ENCODE measurements at regions not wholly inside any gene's neighbourhood (a gene's known extent, or its start where the extent isn't known, plus 50 kb on each side); places are given as distances from the start of the nearest gene placed in this dataset.
A peak's percentile ranks its signal among the peaks of the same experiment; 100 is the strongest.

DNA sequence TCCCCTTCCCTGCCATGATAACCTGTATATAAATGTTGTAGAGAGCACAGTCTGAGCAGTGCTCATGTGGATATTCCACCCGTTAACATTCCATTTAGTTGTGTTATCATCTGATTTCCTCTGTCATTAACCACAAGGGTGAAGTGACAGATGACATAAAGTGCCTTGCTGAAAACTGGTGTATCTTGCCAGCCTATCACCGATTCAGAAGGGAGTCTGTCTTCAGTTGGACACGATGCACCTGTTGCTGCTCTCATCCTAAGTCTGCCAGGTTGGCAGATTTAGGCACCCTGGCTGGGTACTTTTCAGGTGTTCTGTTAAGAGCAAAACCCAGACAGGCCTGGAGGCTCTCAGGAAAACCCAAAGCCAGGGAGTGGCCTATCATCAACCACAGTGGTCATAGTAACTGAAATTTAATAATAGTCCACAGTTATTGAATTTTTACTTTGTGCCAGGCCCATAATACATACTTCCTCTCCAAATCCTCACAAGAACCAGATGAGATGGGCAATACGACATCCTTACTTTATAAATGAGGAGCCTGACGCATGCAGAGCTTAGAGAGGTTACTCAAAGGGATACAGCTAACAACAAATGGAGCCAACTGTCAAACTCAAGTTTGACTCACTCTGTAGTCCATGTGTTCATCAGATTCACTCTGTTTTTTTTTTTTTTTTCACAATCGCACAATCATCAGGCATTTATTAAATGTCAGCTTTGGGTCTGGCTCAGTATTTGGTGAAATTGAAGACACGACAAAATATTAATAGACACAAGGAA lies 100.7 kb upstream of the SPRY4 start:
- peak overlapping the region in 1 of 3 donors; percentile 60 for H3K27ac ChIP-seq (ENCODE audit: low read depth in 1 of 3, low read length in 2 of 3)
- no peak for DNase-seq
- no peaks in the 10 kb centered on the region for H3K36me3 ChIP-seq (ENCODE audit: control insufficient read depth in 3 of 3, insufficient read depth in 2 of 3, low read depth in 1 of 3, low read length in 3 of 3)
- H3K9me3 ChIP-seq (ENCODE audit: control insufficient read depth in 2 of 2, insufficient read depth in 1 of 2, low read depth in 1 of 2, low read length in 1 of 2) = no peaks in the 10 kb centered on the region
- FAIRE-seq = no peak
- H3K4me3 ChIP-seq (ENCODE audit: low read depth in 1 of 3, low read length in 3 of 3) = no peak overlapping the region
- WGBS, 3 donors = 86 to 93% (median 91%) methylated on average over 7 of the region's 7 CpGs
- H3K4me1 ChIP-seq (ENCODE audit: control insufficient read depth in 3 of 3, insufficient read depth in 2 of 3, low read depth in 1 of 3, low read length in 2 of 3) = peaks cover 5 to 21% (median 11%) of the 10 kb centered on the region in 3 donors
- no peaks in the 10 kb centered on the region for H3K27me3 ChIP-seq (ENCODE audit: control insufficient read depth in 3 of 3, insufficient read depth in 3 of 3, low read length in 3 of 3)

DNA sequence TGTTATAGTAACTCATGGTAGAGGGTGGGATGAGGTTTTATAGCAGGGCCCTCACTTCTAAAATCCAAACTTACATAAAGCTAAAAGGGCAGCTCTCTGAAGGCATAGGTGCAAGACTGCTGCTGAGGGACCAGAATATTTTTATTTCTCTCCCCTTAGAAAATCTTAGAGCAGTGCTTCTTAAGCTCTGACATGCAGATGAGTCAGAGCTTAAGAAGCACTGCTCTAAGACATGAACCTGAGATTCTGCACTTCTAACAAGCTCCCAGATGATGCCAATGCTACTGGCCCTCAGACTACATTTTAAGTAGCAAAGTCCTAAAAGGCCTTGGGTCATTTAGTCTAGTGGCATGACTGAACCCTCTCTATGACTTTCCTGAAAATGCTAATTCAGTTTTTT lies 97.6 kb upstream of the SPRY4 start:
- FAIRE-seq = no peak
- no peak for DNase-seq
- Histone ChIP-seq H3K27ac (ENCODE audit: low read depth in 1 of 3, low read length in 2 of 3) (no peak overlapping the region), H3K36me3 (ENCODE audit: control insufficient read depth in 3 of 3, insufficient read depth in 2 of 3, low read depth in 1 of 3, low read length in 3 of 3) (no peaks in the 10 kb centered on the region), H3K27me3 (ENCODE audit: control insufficient read depth in 3 of 3, insufficient read depth in 3 of 3, low read length in 3 of 3) (no peaks in the 10 kb centered on the region), H3K4me1 (ENCODE audit: control insufficient read depth in 3 of 3, insufficient read depth in 2 of 3, low read depth in 1 of 3, low read length in 2 of 3) (peaks cover 4 to 29% (median 11%) of the 10 kb centered on the region in 3 donors), H3K9me3 (ENCODE audit: control insufficient read depth in 2 of 2, insufficient read depth in 1 of 2, low read depth in 1 of 2, low read length in 1 of 2) (no peaks in the 10 kb centered on the region), H3K4me3 (ENCODE audit: low read depth in 1 of 3, low read length in 3 of 3) (no peak overlapping the region)

DNA sequence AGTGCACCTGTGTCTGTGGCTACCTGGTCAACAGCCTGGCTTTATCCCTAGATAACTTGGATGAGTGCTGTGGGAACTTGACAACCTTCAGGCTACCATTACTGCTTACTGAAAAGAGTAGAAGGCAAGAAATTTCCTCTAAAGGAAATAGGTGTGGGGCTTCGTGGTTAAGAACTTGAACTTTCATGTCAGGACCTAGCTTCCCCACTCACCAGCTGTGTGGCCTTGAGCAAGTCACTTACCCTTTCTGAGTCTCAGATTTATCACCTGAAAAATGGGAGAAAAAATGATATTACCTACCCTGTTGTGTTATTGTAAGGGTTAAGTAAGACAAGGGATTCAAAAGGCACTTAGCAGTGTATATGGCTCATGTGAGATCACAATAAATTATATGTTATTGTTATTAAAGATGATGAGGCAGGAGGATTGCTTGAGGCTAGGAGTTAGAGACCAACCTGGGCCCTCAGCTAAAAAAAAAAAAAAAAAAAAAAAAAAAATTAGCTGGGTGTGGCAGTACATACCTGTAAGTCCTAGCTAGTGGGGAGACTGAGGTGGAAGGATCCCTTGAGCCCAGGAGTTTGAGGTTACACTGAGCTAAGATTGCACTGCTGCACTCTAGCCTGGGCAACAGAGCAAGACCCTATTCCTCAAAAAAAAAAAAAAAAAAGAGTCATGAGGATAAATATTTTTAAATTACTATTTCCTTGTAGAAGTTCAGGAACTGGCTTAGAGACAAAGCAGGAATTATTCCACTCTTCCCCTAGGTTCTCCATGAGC lies 97.0 kb upstream of the SPRY4 start:
- Histone ChIP-seq H3K9me3 (ENCODE audit: control insufficient read depth in 2 of 2, insufficient read depth in 1 of 2, low read depth in 1 of 2, low read length in 1 of 2) (no peaks in the 10 kb centered on the region), H3K27ac (ENCODE audit: low read depth in 1 of 3, low read length in 2 of 3) (peak overlapping the region in 2 of 3 donors; percentile 0 to 61)
- 31 to 58% (median 47%) methylated on average over 1 of the region's 1 CpG for WGBS, 3 donors

DNA sequence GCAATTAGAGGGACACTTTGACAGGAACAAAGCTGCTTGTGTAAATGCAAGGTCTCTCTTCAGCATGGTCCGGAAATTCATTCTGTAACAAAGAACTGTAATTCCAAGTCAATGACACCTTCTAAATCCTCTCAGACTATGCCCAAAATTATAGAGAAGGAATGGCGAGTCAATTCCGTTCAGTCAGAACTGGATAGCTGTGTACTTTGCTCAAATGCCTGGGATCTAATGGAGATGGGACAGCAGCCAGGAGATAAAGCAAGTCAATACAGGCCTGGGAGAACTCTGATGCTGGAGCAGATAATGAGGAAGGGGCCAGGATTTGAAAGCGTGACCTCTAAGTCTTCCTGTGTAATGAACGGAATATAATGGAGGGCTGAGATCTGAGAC lies 96.4 kb upstream of the SPRY4 start:
- 18 to 60% (median 26%) methylated on average over 5 of the region's 5 CpGs for WGBS, 3 donors
- peak; percentile 69 to 82 for DNase-seq
- no peak for FAIRE-seq
- Histone ChIP-seq H3K4me3 (ENCODE audit: low read depth in 1 of 3, low read length in 3 of 3) (no peak overlapping the region), H3K9me3 (ENCODE audit: control insufficient read depth in 2 of 2, insufficient read depth in 1 of 2, low read depth in 1 of 2, low read length in 1 of 2) (no peaks in the 10 kb centered on the region), H3K27ac (ENCODE audit: low read depth in 1 of 3, low read length in 2 of 3) (peak overlapping the region in 2 of 3 donors; percentile 0 to 61), H3K27me3 (ENCODE audit: control insufficient read depth in 3 of 3, insufficient read depth in 3 of 3, low read length in 3 of 3) (no peaks in the 10 kb centered on the region), H3K36me3 (ENCODE audit: control insufficient read depth in 3 of 3, insufficient read depth in 2 of 3, low read depth in 1 of 3, low read length in 3 of 3) (no peaks in the 10 kb centered on the region), H3K4me1 (ENCODE audit: control insufficient read depth in 3 of 3, insufficient read depth in 2 of 3, low read depth in 1 of 3, low read length in 2 of 3) (peaks cover 4 to 29% (median 11%) of the 10 kb centered on the region in 3 donors)

More for the DNA sequence above, 97.0 kb upstream of the SPRY4 start:
- Histone ChIP-seq H3K4me3 (ENCODE audit: low read depth in 1 of 3, low read length in 3 of 3) (no peak overlapping the region), H3K36me3 (ENCODE audit: control insufficient read depth in 3 of 3, insufficient read depth in 2 of 3, low read depth in 1 of 3, low read length in 3 of 3) (no peaks in the 10 kb centered on the region), H3K27me3 (ENCODE audit: control insufficient read depth in 3 of 3, insufficient read depth in 3 of 3, low read length in 3 of 3) (no peaks in the 10 kb centered on the region), H3K4me1 (ENCODE audit: control insufficient read depth in 3 of 3, insufficient read depth in 2 of 3, low read depth in 1 of 3, low read length in 2 of 3) (peaks cover 4 to 29% (median 11%) of the 10 kb centered on the region in 3 donors)
- DNase-seq (no peak), FAIRE-seq (no peak)

DNA sequence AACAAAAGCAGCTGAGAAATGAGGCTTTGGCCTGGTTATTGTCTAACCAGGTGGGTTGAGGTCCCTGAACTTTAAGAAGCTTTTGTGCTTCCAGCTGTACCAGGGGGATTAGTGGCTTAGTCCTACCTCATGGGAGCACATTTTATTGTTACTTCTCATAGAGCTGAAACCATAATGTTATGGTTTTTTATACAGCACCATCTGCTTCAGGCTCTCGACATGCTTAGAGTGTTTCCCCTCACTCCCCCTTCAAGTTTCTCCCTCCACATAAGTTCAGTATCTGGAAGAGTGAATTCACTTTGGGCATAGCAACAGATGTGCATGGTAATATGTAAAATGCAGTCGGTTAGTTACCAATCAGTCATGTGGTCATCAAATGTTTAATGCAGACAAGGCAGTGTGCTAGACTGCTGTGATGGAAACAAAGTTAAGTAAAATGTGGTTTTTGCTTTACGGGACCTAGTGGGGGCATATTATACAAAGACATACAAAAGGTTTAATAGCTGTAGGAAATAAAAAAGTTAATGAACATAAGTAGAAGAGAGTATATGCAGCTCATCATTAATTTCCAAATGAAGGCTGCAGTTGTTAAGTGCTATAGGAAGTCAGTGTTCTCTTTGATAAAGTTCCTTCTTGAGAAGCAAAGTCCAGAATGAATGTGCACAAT lies 95.9 kb upstream of the SPRY4 start:
- Histone ChIP-seq H3K27ac (ENCODE audit: low read depth in 1 of 3, low read length in 2 of 3) (peak overlapping the region in 2 of 3 donors; percentile 17 to 57), H3K27me3 (ENCODE audit: control insufficient read depth in 3 of 3, insufficient read depth in 3 of 3, low read length in 3 of 3) (no peaks in the 10 kb centered on the region), H3K4me1 (ENCODE audit: control insufficient read depth in 3 of 3, insufficient read depth in 2 of 3, low read depth in 1 of 3, low read length in 2 of 3) (peaks cover 4 to 29% (median 11%) of the 10 kb centered on the region in 3 donors), H3K4me3 (ENCODE audit: low read depth in 1 of 3, low read length in 3 of 3) (no peak overlapping the region), H3K9me3 (ENCODE audit: control insufficient read depth in 2 of 2, insufficient read depth in 1 of 2, low read depth in 1 of 2, low read length in 1 of 2) (no peaks in the 10 kb centered on the region), H3K36me3 (ENCODE audit: control insufficient read depth in 3 of 3, insufficient read depth in 2 of 3, low read depth in 1 of 3, low read length in 3 of 3) (no peaks in the 10 kb centered on the region)
- DNase-seq = no peak
- no peak for FAIRE-seq
- 27 to 40% (median 32%) methylated on average over 3 of the region's 3 CpGs for WGBS, 3 donors

DNA sequence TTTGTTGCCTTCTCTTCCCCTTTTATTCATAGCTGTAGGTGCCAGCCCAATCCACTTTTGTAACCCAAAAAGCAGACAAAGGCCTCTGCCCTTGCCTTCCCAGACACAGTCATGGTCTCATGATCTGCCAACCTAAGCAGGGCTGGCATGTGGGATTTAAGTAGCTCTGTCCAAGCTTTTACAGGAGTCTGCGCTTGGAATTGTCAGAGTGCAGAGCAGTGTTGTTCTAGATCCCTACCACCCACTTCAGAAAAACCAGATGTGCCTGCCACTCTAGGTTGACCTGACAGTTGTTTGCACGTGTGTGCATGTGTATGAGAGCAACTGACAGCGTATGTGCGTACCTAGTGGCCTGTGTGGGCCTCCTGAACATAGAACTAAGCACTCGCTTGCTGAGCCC lies 87.8 kb upstream of the SPRY4 start:
- Histone ChIP-seq H3K9me3 (ENCODE audit: control insufficient read depth in 2 of 2, insufficient read depth in 1 of 2, low read depth in 1 of 2, low read length in 1 of 2) (no peaks in the 10 kb centered on the region), H3K27me3 (ENCODE audit: control insufficient read depth in 3 of 3, insufficient read depth in 3 of 3, low read length in 3 of 3) (no peaks in the 10 kb centered on the region), H3K4me1 (ENCODE audit: control insufficient read depth in 3 of 3, insufficient read depth in 2 of 3, low read depth in 1 of 3, low read length in 2 of 3) (no peaks in the 10 kb centered on the region), H3K4me3 (ENCODE audit: low read depth in 1 of 3, low read length in 3 of 3) (no peak overlapping the region), H3K36me3 (ENCODE audit: control insufficient read depth in 3 of 3, insufficient read depth in 2 of 3, low read depth in 1 of 3, low read length in 3 of 3) (peaks cover 0 to 2% (median 0%) of the 10 kb centered on the region in 3 donors), H3K27ac (ENCODE audit: low read depth in 1 of 3, low read length in 2 of 3) (no peak overlapping the region)
- DNase-seq (no peak), FAIRE-seq (no peak)
- WGBS, 3 donors = 91 to 94% (median 91%) methylated on average over 5 of the region's 5 CpGs

DNA sequence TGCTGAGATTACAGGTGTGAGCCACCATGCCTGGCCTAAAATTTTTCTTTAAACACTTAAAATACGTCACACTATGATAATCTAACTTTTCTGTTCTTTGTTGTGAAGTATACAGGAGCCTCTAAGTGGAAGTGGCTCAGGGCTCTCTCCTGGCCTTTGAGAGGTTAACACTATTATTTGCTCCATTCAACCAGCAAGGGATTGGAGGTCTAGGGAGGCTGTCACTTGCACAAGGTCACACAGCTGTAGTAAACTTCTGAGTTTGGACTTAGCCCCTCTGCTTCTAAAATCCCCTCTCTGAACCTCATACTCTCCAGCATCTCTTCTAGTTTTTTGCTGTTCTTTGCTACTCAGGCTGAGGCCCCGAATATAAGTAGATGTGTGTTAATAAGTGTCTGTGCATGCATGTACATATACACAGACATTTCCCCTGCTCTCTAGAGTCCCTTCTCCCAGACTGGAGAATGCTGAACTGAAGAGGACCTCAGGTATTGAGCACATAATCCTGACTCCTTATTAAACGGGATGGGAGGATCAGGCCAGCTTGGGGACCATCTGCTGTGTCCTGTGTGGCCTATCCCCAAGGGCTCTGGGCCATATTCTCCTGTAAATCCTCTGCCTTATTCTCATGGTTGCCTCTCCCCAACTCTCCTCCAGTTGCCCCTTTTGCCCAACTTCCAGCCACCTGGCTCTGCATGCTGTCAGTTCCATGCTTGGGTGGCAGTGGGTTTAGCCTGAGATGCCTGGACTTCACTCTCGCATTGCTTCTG lies 87.0 kb upstream of the SPRY4 start:
- Histone ChIP-seq H3K36me3 (ENCODE audit: control insufficient read depth in 3 of 3, insufficient read depth in 2 of 3, low read depth in 1 of 3, low read length in 3 of 3) (peaks cover 0 to 2% (median 0%) of the 10 kb centered on the region in 3 donors), H3K4me1 (ENCODE audit: control insufficient read depth in 3 of 3, insufficient read depth in 2 of 3, low read depth in 1 of 3, low read length in 2 of 3) (no peaks in the 10 kb centered on the region), H3K27ac (ENCODE audit: low read depth in 1 of 3, low read length in 2 of 3) (no peak overlapping the region), H3K27me3 (ENCODE audit: control insufficient read depth in 3 of 3, insufficient read depth in 3 of 3, low read length in 3 of 3) (no peaks in the 10 kb centered on the region), H3K4me3 (ENCODE audit: low read depth in 1 of 3, low read length in 3 of 3) (no peak overlapping the region), H3K9me3 (ENCODE audit: control insufficient read depth in 2 of 2, insufficient read depth in 1 of 2, low read depth in 1 of 2, low read length in 1 of 2) (no peaks in the 10 kb centered on the region)
- FAIRE-seq (no peak), DNase-seq (no peak)
- 77 to 90% (median 85%) methylated on average over 4 of the region's 4 CpGs for WGBS, 3 donors

DNA sequence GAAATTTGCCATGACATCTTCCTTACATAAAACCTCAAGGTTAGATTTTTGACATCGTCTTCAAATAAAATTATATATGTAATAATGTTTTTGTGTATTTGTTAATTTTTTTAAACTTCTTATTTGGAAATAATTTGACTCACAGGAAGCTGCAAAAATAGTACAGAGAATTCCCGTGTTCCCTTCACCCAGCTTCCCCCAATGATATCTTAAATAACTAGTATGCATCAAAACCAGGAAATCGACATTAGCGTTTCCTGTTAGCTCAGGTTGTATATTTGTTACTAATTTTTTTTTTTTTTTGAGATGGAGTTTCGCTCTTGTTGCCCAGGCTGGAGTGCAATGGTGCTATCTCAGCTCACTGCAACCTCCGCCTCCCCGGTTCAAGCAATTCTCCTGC lies 86.3 kb upstream of the SPRY4 start:
- FAIRE-seq = no peak
- WGBS, 3 donors = 90 to 94% (median 93%) methylated on average over 7 of the region's 7 CpGs
- H3K4me3 ChIP-seq (ENCODE audit: low read depth in 1 of 3, low read length in 3 of 3) = no peak overlapping the region
- no peak for DNase-seq
- H3K4me1 ChIP-seq (ENCODE audit: control insufficient read depth in 3 of 3, insufficient read depth in 2 of 3, low read depth in 1 of 3, low read length in 2 of 3) = no peaks in the 10 kb centered on the region
- no peaks in the 10 kb centered on the region for H3K27me3 ChIP-seq (ENCODE audit: control insufficient read depth in 3 of 3, insufficient read depth in 3 of 3, low read length in 3 of 3)
- H3K27ac ChIP-seq (ENCODE audit: low read depth in 1 of 3, low read length in 2 of 3) = no peak overlapping the region
- H3K9me3 ChIP-seq (ENCODE audit: control insufficient read depth in 2 of 2, insufficient read depth in 1 of 2, low read depth in 1 of 2, low read length in 1 of 2) = no peaks in the 10 kb centered on the region
- peaks cover 0 to 2% (median 0%) of the 10 kb centered on the region in 3 donors for H3K36me3 ChIP-seq (ENCODE audit: control insufficient read depth in 3 of 3, insufficient read depth in 2 of 3, low read depth in 1 of 3, low read length in 3 of 3)
